ENCODE measurements at regions not wholly inside any gene's neighbourhood (a gene's known extent, or its start where the extent isn't known, plus 50 kb on each side); places are given as distances from the start of the nearest gene placed in this dataset.

DNA sequence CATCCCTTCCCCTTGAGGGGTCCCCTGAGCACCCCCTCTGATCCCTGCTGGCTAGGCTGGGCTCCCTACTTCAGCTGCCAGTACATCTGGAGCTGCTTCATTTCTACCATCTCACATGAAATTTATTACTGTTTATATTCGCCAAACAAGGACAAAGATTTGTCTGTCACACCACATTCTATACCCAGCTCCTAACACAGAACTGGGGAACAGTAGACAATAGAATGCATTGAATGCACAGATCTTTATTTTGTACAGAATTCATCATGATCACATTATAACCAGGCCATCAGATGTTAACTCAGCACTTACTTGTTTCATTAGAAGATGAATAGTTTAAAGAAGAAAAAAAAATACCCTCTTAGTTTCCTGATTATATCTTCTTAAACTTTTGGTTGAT is 159.4 kb downstream of the KLF5 start:
- H3K36me3 ChIP-seq (ENCODE audit: insufficient read depth, low read length): no peaks in the 10 kb centered on the region
- POLR2A ChIA-PET: no interaction called here
- no peak overlapping the region for H3K27ac ChIP-seq (ENCODE audit: low read depth in 1 of 2, low read length in 2 of 2)
- H3K4me1 Mint-ChIP-seq (ENCODE audit: low read depth): peaks cover under 1% of the 10 kb centered on the region
- no peaks in the 10 kb centered on the region for H3K9me3 ChIP-seq (ENCODE audit: control insufficient read depth in 1 of 2, insufficient read depth in 1 of 2, low read length in 2 of 2)
- no peak for DNase-seq
- no peaks in the 10 kb centered on the region for H3K9me3 Mint-ChIP-seq
- intact Hi-C loops (cut with DNase I, micrococcal nuclease): no loop called here
- H3K4me3 Mint-ChIP-seq: no peak overlapping the region
- TF ChIP-seq CTCF (IDR thresholded peaks at IDR 0.05): no peak
- no peak for ATAC-seq (ENCODE audit: poor library complexity)
- CTCF ChIA-PET: no interaction called here
- H3K27me3 Mint-ChIP-seq: no peaks in the 10 kb centered on the region
- no peak overlapping the region for H3K4me3 ChIP-seq (ENCODE audit: low read length)
- peaks cover under 1% of the 10 kb centered on the region for H3K4me1 ChIP-seq (ENCODE audit: insufficient read depth, low read length)
- H3K27me3 ChIP-seq (ENCODE audit: control insufficient read depth in 1 of 2, insufficient read depth in 2 of 2, low read length in 2 of 2): no peaks in the 10 kb centered on the region
- no peaks in the 10 kb centered on the region for H3K36me3 Mint-ChIP-seq (ENCODE audit: low read depth)
- no peak overlapping the region for H3K27ac Mint-ChIP-seq

DNA sequence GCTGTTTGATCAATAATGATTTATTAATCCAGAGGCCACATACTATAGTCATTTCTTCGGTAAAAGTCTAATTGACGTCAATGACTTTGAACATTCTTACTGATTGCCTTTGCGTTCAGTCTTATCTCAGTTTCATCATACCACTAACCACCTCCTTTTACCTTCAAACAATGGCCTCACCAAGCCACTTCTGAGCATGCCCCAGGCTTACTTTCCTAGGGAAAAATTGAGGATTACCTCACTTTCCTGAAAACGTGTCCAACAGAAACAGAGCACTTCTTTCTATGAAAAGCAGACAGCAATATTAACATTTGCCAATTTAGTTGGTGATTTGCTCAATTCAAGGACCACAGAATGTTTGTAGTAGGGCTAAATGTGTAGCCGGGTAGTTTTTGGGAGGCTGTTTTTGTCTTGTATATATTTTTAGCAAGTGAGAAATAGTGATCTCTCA is 157.6 kb downstream of the KLF5 start:
- Histone ChIP-seq H3K9me3 (ENCODE audit: control insufficient read depth in 1 of 2, insufficient read depth in 1 of 2, low read length in 2 of 2) (no peaks in the 10 kb centered on the region), H3K4me3 (ENCODE audit: low read length) (no peak overlapping the region), H3K36me3 (ENCODE audit: insufficient read depth, low read length) (no peaks in the 10 kb centered on the region), H3K27me3 (ENCODE audit: control insufficient read depth in 1 of 2, insufficient read depth in 2 of 2, low read length in 2 of 2) (no peaks in the 10 kb centered on the region), H3K27ac (ENCODE audit: low read depth in 1 of 2, low read length in 2 of 2) (no peak overlapping the region), H3K4me1 (ENCODE audit: insufficient read depth, low read length) (no peaks in the 10 kb centered on the region)
- Mint-ChIP-seq H3K36me3 (ENCODE audit: low read depth) (no peaks in the 10 kb centered on the region), H3K27me3 (no peaks in the 10 kb centered on the region), H3K4me1 (ENCODE audit: low read depth) (peaks cover 10% of the 10 kb centered on the region), H3K27ac (no peak overlapping the region), H3K4me3 (no peak overlapping the region), H3K9me3 (no peaks in the 10 kb centered on the region)
- CTCF ChIA-PET: no interaction called here
- no peak for ATAC-seq (ENCODE audit: poor library complexity)
- no peak for TF ChIP-seq CTCF (IDR thresholded peaks at IDR 0.05)
- POLR2A ChIA-PET: no interaction called here
- intact Hi-C loops (cut with DNase I, micrococcal nuclease): no loop called here
- no peak for DNase-seq

DNA sequence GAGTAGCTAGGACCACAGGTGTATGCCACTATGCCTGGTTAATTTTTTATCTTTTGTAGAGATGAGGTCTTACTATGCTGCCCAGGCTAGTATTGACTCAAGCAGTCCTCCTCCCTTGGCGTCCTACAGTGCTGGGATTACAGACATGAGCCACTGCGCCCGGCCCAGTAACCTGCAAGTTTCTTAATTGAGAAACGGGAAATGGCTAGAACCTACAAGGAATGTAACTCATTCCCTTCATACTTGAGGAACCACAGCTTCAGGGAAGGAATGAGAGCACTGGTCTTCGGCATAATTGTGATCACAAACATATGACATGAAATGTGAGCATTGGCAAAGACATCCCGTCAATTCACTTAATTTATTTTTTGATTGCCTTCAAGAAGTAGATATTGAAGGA is 157.0 kb downstream of the KLF5 start:
- peaks cover 13% of the 10 kb centered on the region for H3K4me1 Mint-ChIP-seq (ENCODE audit: low read depth)
- intact Hi-C loops (cut with DNase I, micrococcal nuclease): no loop called here
- no peak for DNase-seq
- H3K9me3 ChIP-seq (ENCODE audit: control insufficient read depth in 1 of 2, insufficient read depth in 1 of 2, low read length in 2 of 2): no peaks in the 10 kb centered on the region
- H3K9me3 Mint-ChIP-seq: no peaks in the 10 kb centered on the region
- ATAC-seq (ENCODE audit: poor library complexity): no peak
- no peaks in the 10 kb centered on the region for H3K27me3 ChIP-seq (ENCODE audit: control insufficient read depth in 1 of 2, insufficient read depth in 2 of 2, low read length in 2 of 2)
- H3K27ac ChIP-seq (ENCODE audit: low read depth in 1 of 2, low read length in 2 of 2): no peak overlapping the region
- H3K4me3 ChIP-seq (ENCODE audit: low read length): no peak overlapping the region
- H3K27me3 Mint-ChIP-seq: no peaks in the 10 kb centered on the region
- no peak for TF ChIP-seq CTCF (IDR thresholded peaks at IDR 0.05)
- CTCF ChIA-PET: no interaction called here
- no peaks in the 10 kb centered on the region for H3K4me1 ChIP-seq (ENCODE audit: insufficient read depth, low read length)
- H3K27ac Mint-ChIP-seq: no peak overlapping the region
- no peaks in the 10 kb centered on the region for H3K36me3 Mint-ChIP-seq (ENCODE audit: low read depth)
- no peaks in the 10 kb centered on the region for H3K36me3 ChIP-seq (ENCODE audit: insufficient read depth, low read length)
- H3K4me3 Mint-ChIP-seq: no peak overlapping the region
- POLR2A ChIA-PET: no interaction called here
